Esophagus squamous epithelium (tissue), 4 donors: ENCODE measurements at regions not wholly inside any gene's neighbourhood (a gene's known extent, or its start where the extent isn't known, plus 50 kb on each side); places are given as distances from the start of the nearest gene placed in this dataset.

Experiments
- CTCF ChIP-seq, 6 experiments: fragments of 450-650 bp in 4 of 6; fragments of 200-600 bp in 2 of 6; sonication (generic) in 2 of 6; IDR thresholded peaks; one replicate each; pipeline ENCODE4 v1.5.1; 2016 to 2019; ENCODE audit warnings: antibody characterized with exemption in 6 of 6, mild to moderate bottlenecking in 4 of 6, moderate library complexity in 4 of 6
- POLR2A ChIP-seq, 4 donors: fragments of 450-650 bp; IDR thresholded peaks; one replicate each; pipeline ENCODE4 v1.6.1; 2017; ENCODE audit warnings: antibody characterized with exemption in 4 of 4, mild to moderate bottlenecking in 4 of 4, moderate library complexity in 3 of 4

- TF ChIP-seq CTCF (IDR thresholded peaks at IDR 0.05) (no peak), POLR2A (IDR thresholded peaks at IDR 0.05) (no peak)
Measured at GRCh38 chr6:4611429-4612129, 164.6 kb upstream of the CDYL start.
